Left renal cortex interstitium (tissue), 4 donors: ENCODE measurements at regions not wholly inside any gene's neighbourhood (a gene's known extent, or its start where the extent isn't known, plus 50 kb on each side); places are given as distances from the start of the nearest gene placed in this dataset.

ENCODE experiments used
- DNase-seq, 4 donors: peaks; one replicate each; pipeline ENCODE4 v3.0.0-alpha.2; 2013; ENCODE audit warnings: low read depth in 4 of 4, low spot score in 2 of 4, missing footprints in 1 of 4

DNA sequence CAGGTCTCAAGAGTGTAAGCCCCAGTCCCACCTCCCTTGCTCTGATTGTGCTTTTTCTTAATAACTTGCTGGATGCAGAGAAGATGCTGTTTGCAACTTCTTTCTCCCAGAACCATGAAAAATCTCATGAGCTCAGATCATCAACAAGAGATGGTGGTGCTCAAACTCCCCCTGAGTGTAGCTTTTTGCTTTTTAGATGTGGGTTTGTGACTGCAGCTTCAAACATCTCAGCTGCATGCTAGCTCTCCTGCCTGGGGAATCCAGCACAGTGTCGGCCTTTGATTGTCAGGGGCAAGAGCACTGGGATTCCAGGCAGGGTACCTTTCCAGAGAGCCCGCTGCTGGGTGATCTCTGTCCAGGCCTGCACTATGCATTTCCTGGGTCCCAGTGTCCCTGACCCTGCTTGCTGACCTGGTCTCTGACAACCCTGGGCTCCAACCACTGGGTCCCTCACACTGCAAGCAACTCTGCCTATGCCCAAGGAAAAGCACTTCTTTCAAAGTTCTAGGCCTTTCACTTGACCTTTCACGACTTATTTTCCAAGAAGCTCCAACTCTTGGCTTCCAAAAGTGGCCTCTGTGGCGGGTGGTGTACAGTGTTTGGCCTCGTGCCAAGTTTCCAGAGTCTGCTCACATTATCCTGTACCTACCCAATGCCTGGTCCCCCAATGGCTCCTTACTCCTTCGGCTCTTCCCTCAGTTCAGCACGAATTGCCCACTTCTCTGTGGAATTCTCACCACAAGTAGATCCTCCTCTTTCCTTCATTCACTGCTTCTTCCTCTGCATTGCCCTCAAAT is 69.7 kb upstream of the LY86 start:
- DNase-seq, result no peak

DNA sequence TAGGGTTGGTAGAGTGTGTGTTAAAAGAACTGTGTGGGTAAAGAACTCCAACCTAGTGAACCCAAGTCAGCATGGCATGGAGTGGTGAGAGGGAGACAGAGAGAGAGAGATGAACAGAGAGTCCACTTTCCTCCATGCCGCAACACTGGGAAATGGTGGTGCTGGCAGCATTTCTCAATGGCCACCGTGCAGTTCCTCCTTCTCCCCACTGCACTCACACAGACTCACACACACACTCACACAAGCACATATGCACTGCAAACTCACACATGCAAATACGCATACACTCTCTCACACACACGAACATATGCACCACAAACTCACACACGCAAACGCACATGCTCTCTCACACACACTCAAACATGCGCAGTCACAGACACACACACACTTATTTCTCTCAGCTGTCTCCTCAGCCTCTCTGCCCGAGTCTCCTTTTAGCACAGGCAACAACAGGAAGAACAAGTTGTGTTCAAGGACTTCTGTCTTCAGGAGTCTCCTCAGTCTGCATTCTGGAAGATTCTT is 66.5 kb upstream of the LY86 start:
- no peak for DNase-seq

DNA sequence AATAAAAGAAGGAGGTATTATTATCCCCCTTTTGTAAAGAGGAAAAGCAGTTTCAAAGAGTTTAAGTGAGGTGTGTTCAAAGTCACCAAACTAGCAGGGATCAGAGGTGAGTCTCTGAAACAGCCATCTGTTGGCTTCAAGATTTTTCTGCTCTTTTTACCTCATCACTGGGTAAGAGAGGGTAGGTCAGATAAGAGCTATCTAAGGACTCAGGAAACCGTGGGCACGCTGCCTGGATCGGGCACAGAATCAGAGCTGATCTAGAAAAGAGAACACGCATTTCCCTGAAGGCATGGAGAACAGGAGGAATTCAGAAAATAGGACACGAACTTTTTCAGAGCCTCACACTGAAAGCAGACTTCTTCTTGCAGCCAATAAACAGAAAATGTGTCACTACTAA is 65.8 kb upstream of the LY86 start:
- DNase-seq, result no peak

DNA sequence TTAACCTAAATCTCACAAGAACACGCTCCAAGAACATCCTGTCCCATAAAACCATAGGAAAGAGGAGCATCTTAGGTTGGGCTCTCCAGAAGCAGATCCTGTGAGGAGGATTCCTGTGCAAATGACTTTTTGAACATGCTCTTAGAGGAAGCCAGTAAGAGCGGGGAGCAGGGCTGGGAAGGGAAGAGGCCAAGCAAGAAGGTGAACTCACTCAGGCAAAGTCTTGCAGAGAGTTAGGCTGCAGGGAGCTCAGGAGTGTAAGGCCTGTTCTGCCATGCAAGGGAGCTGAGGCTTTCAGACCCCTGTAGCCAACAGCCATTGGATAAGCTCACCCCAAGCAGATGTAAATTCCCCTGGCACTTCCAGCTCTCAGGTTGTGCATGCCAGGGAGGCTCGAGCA is 63.6 kb upstream of the LY86 start:
- DNase-seq, result no peak

DNA sequence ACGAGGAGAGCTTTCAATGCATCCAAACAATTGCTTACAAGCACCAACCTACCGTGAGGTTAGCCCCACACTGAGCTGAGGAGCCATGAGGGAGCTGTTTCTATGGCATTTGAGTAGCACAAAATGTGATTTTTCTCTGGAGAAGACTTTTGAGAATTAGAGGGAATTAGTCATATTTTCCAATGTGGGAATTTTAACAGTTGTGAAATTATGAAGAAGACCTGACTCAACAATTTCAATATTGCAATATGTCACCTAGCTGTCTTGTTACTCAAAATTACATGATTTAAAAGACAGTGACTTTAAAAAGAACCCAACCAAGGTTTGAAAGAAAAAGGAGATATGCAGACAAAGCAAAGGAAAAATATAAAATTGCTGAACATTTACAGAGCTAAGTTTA is 62.6 kb upstream of the LY86 start:
- DNase-seq, result no peak

DNA sequence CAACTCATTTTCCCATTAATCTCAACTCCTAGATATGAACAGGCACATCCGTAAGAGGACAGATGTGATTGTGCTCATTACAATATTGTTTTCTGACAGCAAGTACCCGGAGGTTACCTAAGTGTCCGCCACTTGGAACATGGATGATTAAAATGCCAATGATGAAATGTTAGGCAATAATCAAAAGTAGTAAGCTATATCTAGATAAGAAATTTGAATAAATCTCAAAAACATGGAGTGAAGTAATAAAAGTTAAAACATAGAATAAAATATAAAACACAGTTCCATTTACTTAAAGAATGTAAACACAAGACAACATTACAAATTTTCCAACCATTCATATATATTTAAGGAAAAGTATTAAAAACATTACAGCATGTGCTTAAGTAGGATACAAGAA is 59.2 kb upstream of the LY86 start:
- no peak for DNase-seq

DNA sequence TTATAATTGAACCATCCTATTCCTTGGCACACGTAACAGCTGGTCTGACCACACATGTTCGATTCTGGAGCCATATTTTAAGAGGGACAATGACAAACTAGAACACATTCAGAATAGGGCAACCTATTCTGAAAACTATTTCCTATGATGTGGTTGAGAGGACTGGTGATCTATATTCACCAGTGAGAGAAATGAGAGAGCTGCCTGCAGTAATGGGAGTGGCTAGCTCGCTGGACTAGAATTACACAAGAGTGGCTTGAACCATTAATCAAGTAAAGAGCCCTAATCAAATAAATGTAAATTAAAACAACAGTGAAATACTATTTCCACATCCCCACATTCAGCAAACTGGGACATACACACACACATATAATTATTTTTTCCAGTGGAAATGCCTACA is 55.3 kb upstream of the LY86 start:
- DNase-seq, result no peak

DNA sequence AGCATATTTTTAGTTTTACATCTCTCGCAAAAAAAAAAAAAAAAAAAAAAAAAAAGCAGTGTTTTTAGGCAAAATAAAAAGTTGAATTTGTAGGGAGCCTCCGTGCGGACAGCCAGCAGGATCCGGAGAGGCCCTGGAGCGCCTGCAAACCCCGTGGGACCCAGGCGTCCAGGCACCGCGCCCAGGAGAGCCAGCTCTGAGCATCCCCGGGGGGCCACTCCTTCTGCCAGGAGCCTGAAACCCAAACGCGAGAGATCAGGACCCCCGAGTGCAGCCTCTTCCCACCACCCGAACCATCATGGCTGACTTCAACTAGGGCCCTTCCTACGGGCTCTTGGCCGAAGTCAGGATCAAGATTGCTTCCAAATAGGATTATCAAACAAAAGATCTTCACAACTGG is 54.1 kb upstream of the LY86 start:
- DNase-seq, result no peak

DNA sequence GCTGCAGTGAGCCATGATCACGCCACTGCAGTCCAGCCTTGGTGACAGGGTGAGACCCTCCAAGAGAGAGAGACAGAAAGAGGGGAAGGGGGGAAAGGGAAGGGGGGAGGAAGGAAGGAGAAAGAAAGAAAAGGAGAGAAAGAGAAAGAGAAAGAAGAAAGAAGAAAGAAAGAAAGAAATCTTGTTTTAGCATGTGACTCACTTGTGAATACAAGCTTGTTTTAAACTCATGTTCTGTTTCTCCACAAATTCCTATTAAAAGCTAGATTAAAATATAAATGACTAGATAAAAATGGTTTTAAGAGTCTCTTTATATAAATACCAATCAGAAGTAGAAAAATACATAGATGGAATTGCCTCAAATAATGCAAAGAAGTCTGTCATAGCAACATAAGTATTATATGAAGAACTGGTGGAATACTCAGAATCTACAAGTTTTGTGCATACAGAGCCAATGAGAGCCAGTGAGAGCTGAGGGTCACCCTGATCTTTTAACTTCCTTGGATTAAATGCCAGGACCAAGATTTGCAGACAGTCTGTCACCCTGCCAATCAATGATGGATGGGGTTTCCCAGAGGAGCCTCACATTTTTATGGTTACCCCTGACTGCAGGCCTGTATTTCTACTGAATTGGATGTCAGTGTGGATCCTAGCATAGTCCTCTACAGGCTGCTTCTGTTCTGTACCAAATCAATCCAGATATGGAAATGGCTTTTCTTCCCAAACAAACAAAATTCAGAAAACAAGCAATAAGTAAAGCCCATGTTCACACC is 50.8 kb upstream of the LY86 start:
- DNase-seq, result no peak

DNA sequence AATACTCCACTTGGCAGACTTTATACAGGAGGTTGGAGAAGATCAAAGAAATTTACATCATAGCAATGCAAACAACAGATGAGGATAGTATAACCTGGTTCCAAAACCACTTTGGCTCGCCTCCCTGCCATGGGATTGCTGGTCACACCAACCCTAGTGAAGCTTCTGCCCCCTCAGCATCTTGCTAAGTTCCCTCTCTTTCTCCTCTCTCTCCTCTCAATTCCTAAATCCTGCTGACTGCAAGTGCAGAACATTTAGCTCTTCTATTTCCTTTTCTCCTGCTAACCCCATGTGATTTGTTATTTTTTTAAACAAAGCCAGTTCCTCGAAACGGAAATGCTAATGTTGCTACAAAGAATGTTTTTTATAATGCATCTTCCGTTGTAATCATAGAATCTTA is 50.3 kb upstream of the LY86 start:
- no peak for DNase-seq
